T-helper 2 cell (primary cell): ENCODE measurements at regions not wholly inside any gene's neighbourhood (a gene's known extent, or its start where the extent isn't known, plus 50 kb on each side); places are given as distances from the start of the nearest gene placed in this dataset.
A peak's percentile ranks its signal among the peaks of the same experiment; 100 is the strongest.

ENCODE experiments used
- DNase-seq, 5 experiments: peaks; one replicate each; pipeline versions ENCODE4 v3.0.0 to v3.0.0-alpha.2; 2012 to 2022

GRCh38 chr5:8870349-8870958, 675.4 kb downstream of the SEMA5A start:
- DNase-seq: no peak

DNA sequence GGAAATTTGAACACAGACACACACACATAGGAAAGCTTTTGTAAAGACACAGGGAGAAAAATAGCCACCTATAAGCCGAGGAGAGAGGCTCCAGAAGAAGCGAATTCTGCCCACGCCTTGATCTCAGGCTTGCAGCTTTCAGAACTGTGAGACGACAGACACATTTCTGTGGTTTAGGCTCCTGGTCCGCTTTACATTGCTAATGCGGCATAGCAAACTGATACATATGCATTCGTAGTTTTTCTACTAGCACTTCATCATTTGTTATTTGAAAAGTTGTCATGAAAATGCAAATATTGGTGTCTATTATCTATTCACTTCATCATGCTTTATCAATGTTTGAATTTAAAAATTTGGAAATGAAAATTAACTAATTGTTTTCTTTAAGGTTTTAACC, 674.9 kb downstream of the SEMA5A start:
- DNase-seq: no peak

GRCh38 chr5:8871446-8871845, 674.4 kb downstream of the SEMA5A start:
- no peak for DNase-seq

DNA sequence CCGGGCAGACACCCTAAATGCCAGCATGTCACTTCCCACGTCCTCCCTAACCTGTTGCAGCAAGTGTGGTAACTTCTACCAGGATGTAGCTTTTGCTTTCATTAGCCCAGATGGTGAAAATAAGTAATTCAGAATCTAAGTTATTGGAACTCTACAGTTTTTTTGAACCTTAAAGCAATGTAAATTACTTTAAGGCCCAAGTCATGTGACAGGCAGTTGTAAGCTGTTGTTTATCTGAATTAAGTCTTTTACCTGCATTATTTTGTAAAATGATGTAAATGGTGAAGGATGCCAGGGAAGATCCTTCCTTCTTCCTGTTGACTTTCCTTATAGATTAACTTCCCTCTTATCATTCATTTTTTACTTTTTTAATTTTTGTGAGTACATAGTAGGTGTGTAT, 670.2 kb downstream of the SEMA5A start:
- no peak for DNase-seq

GRCh38 chr5:8879248-8879647, 666.6 kb downstream of the SEMA5A start:
- DNase-seq: peak in 1 of 5 experiments; percentile 42

DNA sequence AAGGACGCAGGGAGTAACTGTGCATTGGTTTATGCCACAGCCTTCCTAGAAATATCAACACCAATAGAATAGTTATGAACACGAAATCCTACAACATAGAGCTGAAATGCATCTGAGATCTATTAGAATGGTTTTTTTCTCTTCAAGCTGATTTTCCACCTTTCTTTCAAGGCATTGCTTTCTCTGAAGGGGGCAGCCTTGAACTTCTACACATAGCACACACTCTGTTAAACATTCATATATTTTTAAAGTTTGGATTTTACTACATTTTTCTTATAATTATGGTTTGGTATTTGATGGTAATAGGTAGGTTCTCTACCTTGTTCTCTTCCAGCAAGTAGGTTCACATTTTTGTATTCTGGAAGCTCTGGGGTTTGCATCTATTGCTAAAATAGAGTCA, 661.8 kb downstream of the SEMA5A start:
- DNase-seq: no peak

- DNase-seq: no peak
Observed at GRCh38 chr5:8892926-8893325, 652.9 kb downstream of the SEMA5A start.

DNA sequence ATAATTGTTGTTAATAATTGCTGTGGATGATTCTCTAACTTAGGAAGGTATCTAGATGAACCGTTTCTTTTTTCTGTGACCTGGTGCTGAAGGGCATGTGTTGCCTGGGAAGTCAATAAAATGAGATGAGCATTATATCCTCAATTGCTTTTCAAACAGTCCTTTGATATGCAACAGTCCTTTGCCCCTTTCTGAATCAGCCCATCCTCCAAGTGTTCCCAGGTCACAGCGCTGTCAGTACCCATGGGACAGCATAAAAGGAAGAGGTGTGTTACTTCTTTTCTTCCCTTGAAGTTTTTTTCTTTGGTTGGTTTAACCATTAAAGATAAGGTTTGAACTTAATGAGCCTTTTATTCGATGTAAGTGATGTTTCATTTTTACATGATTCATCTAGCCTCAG, 651.8 kb downstream of the SEMA5A start:
- no peak for DNase-seq

- no peak for DNase-seq
Observed at GRCh38 chr5:8895062-8895461, 650.8 kb downstream of the SEMA5A start.

DNA sequence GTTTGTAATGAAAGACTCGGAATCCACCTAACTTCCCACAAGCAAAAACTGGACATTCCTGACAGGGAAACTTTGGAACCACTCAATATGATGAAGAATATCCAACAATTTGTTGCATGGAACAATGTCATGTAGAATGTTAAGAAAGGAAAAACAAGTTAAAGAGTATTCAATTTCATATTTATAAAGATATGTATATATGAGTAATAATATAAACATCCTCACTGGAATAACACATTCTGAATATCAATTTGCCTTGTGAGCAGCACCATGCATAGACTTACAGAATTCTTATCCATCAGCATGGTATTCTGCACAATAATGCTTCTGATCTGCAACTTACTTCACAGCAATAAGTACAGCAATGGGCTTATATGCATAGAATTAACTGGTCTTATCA, 650.3 kb downstream of the SEMA5A start:
- DNase-seq: no peak

DNA sequence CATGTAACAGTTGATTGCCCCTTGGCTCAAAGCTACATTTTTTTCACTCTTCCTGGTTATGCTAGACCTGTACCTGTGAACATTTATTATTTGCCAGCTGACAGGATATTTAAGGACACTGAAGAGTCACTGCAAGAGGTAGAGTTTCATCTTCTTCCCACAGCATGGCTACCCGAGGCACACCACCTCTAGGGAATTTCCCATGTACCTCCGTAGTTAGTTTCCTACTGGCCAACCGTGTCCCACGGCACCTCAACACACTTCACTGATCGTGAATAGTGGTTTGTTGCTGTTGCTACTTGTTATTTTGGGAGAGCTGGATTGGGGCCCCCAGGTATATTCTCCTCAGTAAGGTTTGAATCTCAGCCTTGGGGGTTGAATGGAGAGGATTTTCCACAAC, 648.6 kb downstream of the SEMA5A start:
- DNase-seq: no peak

- no peak for DNase-seq
Observed at GRCh38 chr5:8905021-8905420, 640.9 kb downstream of the SEMA5A start.

DNA sequence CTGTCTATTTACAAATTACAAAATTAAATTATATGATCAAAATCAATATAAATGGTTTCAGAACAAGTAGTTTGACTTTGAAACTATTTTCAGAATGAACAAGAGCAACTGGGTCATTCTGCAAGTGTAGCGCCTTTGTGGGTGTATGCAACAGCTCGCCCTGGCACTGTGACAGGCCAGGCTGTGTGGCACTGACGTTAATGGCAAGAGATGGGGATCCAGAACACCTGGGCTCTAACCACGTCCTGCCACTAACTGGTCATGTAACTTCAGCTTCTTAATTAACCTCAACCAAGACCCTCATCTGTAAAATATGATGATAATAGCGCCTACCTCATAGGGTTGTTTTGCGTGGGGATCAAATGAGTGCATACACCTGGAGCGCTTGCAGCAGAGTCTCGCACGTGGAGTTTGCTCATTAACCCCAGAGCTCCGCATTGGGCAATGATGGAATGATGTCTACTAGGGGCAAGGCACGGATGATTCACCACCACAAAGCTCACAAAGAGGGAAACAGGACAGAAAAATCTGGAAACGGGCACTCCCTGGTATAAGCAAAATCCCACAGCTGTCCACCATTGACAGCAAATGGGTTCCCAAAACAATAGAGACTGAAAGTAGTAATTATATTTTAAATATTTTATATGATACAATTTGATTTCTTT, 639.4 kb downstream of the SEMA5A start:
- DNase-seq: no peak

DNA sequence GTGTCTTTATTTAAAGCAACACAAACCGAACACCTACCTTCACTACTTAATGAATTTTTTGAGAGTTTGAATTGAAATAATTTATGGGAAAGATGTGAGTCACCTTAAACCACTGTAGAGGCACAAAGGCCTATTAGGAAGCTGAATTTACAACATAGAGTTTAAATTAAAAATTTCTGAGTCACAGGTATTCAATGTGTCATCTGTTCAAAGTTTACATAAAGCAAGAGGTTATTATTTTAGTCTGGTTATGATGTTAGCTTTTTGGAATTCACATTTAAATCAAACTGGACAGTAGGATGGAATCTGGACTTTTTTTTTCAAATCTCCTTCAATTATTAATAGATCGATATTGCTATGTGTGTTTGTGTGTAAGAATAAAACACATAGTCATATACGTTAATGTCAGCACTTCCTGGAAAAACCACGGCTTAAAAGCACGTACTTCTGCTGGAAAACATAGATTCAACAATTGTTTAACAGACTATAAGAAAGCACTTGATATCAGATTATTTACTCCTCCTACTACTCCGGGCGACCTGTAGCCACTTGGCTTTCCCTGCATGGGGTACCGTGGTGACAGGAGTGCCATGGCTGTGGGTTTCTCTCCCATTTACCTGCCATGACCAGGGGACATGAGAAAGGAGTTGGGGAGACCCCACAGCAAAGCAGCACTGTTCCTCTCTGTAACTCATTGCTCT, 638.6 kb downstream of the SEMA5A start:
- no peak for DNase-seq

DNA sequence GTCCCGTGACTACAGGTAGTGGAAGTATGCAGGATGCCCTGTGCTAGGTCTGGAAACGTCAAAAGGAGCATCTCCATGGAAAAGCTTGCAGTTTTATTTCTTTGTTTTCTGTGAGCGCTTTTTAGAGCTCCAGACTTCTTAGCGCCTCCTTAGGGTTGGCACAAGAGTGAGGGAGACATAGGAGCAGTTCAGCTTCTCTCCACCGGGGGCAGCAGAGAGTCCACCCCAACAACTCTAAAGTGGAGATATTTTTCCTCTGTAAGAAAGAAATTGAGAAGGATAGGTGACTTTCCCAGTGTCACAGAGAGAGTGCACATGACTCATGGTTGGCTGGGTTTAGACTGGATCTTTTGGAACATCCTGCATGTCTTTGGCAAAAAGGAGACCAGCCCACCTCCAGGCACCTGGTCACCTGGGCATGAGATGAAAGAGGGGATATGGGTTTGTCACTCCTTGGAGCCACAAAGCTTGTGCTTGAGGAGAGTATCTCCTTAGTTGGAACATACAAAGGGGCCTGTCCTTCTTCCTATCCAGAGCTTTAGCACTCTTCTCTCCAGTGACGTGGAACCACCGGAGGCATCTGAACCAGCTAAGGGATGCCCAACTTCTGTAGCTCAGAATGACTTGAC, 637.7 kb downstream of the SEMA5A start:
- peak in 2 of 5 experiments; percentile 2 to 21 for DNase-seq

- DNase-seq: no peak
Observed at GRCh38 chr5:8912106-8912505, 633.8 kb downstream of the SEMA5A start.

- no peak for DNase-seq
Observed at GRCh38 chr5:8913522-8913921, 632.4 kb downstream of the SEMA5A start.

DNA sequence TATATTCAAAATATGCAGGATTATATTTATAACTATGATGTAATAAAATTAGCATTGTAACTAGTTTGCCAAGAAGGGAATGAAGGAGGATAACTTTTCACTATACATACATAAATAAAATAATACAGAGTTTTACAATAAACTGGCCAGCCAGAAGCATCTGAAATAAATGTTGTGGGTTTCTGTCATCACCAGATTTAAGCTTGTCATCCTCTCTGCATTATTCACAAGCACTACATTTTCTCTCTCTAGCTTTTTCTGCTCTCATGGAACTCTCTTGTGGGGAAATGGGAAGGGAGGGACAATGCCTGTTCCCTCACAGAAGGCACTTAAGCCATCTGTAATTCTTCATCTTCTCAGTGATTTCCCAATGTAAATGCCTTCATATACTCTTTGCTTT, 626.8 kb downstream of the SEMA5A start:
- no peak for DNase-seq

- DNase-seq: no peak
Observed at GRCh38 chr5:8923526-8923925, 622.3 kb downstream of the SEMA5A start.

DNA sequence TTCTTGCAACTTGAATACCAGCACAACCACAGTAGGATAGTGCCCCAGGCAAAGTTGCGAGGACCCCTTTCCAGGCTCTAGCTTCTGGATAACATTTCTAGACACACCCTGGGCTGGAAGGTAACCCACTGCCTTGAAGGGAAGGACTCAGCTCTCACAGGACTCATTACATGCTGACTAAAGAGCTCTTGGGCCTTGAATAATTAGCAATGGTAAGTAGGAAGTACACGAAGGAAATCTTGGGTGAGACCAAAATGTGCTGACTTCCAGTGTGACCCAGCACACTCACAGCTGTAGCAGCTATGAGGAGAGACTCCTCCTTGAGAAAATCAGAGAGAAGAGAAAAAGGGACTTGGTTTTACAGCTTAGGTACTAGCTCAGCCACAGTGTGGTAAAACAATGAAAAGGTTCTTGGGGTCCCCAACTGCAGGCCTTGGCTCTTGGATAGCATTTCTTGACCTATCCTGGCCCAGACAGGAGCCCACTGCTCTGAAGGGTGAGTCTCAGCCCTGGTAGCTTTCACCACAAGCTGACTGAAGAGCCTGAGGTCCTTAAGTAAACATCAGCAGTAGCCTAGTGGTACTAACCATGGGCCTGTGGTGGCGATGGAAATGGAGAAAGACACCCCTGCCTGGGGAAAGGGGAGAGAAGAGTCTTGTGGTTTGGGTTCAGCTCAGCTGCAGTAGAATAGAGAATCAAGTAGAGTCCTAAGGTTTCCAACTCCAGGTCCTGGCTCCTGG, 621.7 kb downstream of the SEMA5A start:
- no peak for DNase-seq

DNA sequence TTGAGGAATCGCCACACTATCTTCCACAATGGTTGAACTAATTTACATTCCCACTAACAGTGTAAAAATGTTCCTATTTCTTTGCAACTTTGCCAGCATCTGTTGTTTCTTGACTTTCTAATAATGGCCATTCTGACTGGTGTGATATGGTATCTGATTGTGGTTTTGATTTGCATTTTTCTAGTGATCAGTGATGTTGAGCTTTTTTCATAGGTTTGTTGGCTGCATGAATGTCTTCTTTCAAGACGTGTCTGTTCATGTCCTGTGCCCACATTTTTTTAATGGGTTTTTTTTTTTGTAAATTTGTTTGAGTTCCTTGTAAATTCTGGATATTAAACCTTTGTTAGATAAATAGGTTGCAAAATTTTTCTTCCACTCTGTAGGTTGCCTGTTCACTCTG, 615.9 kb downstream of the SEMA5A start:
- no peak for DNase-seq

- DNase-seq: no peak
Observed at GRCh38 chr5:8934455-8934854, 611.4 kb downstream of the SEMA5A start.

DNA sequence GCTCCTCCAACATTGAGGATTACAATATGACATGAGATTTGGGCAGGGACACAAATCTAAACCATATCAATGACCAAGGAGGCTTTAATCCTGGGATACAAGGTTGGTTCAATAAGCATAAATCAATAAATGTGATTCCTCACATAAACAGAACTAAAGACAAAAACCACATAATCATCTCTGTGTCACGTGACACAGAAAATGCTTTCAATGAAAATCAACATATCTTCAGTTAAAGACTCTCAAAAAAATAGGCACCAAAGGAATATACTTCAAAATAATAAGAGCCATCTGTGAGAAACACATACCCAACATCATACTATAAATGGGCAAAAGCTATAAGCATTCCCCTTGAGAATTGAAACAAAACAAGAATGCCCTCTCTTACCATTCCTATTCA, 604.9 kb downstream of the SEMA5A start:
- DNase-seq: no peak
